ENCODE measurements at regions not wholly inside any gene's neighbourhood (a gene's known extent, or its start where the extent isn't known, plus 50 kb on each side); places are given as distances from the start of the nearest gene placed in this dataset.

DNA sequence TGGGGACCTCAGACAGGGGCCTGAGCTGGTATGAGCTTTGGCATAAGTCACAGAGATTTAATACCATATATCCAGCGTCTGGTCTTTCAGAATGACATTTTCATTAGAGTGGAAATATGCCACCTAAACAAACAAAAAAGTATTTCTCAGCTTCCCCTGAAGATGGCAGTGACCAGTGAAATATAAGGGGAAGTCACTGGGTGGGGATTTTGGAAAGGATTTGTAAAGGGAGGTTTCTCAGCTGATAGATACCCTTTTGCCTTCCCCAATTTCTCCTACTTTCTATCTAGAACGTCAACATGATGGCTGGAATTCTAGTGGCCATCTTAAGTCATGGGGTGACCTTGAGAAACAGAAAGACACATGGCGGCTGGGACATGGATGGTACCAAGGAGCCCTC, 137.7 kb upstream of the LRFN2 start:
- TF ChIP-seq, protein P1, sequence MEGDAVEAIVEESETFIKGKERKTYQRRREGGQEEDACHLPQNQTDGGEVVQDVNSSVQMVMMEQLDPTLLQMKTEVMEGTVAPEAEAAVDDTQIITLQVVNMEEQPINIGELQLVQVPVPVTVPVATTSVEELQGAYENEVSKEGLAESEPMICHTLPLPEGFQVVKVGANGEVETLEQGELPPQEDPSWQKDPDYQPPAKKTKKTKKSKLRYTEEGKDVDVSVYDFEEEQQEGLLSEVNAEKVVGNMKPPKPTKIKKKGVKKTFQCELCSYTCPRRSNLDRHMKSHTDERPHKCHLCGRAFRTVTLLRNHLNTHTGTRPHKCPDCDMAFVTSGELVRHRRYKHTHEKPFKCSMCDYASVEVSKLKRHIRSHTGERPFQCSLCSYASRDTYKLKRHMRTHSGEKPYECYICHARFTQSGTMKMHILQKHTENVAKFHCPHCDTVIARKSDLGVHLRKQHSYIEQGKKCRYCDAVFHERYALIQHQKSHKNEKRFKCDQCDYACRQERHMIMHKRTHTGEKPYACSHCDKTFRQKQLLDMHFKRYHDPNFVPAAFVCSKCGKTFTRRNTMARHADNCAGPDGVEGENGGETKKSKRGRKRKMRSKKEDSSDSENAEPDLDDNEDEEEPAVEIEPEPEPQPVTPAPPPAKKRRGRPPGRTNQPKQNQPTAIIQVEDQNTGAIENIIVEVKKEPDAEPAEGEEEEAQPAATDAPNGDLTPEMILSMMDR (IDR thresholded peaks at IDR 0.05 in 4 of 5, conservative IDR thresholded peaks at IDR 0.05 in 1 of 5), result no peak
- TF ChIP-seq POLR2A (IDR thresholded peaks at IDR 0.05), result no peak
